ENCODE measurements at regions not wholly inside any gene's neighbourhood (a gene's known extent, or its start where the extent isn't known, plus 50 kb on each side); places are given as distances from the start of the nearest gene placed in this dataset.
A peak's percentile ranks its signal among the peaks of the same experiment; 100 is the strongest.

- peak; percentile 74; the same call in 1 of the 2 replicates for TF ChIP-seq CREM (IDR thresholded peaks at IDR 0.05)
- no peak for TF ChIP-seq CREM (CRISPR knock-in tag; IDR thresholded peaks at IDR 0.05)
- no peak for TF ChIP-seq IRX3 (CRISPR knock-in tag; IDR thresholded peaks at IDR 0.05; ENCODE audit: borderline replicate concordance, low read depth)
- TF ChIP-seq CREB3 (CRISPR knock-in tag; IDR thresholded peaks at IDR 0.05), result no peak
- TF ChIP-seq ZNF563 (CRISPR knock-in tag; IDR thresholded peaks at IDR 0.05), result 0 out of 2 replicates have a peak, but pooled peaks have one; percentile 55
- TF ChIP-seq, protein P1, sequence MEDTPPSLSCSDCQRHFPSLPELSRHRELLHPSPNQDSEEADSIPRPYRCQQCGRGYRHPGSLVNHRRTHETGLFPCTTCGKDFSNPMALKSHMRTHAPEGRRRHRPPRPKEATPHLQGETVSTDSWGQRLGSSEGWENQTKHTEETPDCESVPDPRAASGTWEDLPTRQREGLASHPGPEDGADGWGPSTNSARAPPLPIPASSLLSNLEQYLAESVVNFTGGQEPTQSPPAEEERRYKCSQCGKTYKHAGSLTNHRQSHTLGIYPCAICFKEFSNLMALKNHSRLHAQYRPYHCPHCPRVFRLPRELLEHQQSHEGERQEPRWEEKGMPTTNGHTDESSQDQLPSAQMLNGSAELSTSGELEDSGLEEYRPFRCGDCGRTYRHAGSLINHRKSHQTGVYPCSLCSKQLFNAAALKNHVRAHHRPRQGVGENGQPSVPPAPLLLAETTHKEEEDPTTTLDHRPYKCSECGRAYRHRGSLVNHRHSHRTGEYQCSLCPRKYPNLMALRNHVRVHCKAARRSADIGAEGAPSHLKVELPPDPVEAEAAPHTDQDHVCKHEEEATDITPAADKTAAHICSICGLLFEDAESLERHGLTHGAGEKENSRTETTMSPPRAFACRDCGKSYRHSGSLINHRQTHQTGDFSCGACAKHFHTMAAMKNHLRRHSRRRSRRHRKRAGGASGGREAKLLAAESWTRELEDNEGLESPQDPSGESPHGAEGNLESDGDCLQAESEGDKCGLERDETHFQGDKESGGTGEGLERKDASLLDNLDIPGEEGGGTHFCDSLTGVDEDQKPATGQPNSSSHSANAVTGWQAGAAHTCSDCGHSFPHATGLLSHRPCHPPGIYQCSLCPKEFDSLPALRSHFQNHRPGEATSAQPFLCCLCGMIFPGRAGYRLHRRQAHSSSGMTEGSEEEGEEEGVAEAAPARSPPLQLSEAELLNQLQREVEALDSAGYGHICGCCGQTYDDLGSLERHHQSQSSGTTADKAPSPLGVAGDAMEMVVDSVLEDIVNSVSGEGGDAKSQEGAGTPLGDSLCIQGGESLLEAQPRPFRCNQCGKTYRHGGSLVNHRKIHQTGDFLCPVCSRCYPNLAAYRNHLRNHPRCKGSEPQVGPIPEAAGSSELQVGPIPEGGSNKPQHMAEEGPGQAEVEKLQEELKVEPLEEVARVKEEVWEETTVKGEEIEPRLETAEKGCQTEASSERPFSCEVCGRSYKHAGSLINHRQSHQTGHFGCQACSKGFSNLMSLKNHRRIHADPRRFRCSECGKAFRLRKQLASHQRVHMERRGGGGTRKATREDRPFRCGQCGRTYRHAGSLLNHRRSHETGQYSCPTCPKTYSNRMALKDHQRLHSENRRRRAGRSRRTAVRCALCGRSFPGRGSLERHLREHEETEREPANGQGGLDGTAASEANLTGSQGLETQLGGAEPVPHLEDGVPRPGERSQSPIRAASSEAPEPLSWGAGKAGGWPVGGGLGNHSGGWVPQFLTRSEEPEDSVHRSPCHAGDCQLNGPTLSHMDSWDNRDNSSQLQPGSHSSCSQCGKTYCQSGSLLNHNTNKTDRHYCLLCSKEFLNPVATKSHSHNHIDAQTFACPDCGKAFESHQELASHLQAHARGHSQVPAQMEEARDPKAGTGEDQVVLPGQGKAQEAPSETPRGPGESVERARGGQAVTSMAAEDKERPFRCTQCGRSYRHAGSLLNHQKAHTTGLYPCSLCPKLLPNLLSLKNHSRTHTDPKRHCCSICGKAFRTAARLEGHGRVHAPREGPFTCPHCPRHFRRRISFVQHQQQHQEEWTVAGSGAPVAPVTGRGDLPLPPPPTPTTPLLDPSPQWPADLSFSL (CRISPR knock-in tag; IDR thresholded peaks at IDR 0.05), result peak; percentile 48; the same call in 1 of the 2 replicates
- peak; percentile 67; the same call in 1 of the 2 replicates for TF ChIP-seq IKZF5 (CRISPR knock-in tag; IDR thresholded peaks at IDR 0.05)
- no peak for TF ChIP-seq ZNF333 (CRISPR knock-in tag; IDR thresholded peaks at IDR 0.05; ENCODE audit: borderline replicate concordance)
- TF ChIP-seq, protein P2, sequence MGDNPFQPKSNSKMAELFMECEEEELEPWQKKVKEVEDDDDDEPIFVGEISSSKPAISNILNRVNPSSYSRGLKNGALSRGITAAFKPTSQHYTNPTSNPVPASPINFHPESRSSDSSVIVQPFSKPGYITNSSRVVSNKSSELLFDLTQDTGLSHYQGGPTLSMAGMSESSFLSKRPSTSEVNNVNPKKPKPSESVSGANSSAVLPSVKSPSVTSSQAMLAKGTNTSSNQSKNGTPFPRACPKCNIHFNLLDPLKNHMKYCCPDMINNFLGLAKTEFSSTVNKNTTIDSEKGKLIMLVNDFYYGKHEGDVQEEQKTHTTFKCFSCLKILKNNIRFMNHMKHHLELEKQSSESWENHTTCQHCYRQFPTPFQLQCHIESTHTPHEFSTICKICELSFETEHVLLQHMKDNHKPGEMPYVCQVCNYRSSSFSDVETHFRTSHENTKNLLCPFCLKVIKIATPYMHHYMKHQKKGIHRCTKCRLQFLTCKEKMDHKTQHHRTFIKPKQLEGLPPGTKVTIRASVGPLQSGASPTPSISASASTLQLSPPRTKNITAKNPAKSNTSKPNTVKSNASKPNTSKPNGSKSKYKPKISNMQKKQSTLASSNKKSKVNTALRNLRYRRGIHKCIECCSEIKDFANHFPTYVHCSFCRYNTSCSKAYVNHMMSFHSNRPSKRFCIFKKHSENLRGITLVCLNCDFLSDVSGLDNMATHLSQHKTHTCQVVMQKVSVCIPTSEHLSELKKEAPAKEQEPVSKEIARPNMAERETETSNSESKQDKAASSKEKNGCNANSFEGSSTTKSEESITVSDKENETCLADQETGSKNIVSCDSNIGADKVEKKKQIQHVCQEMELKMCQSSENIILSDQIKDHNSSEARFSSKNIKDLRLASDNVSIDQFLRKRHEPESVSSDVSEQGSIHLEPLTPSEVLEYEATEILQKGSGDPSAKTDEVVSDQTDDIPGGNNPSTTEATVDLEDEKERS (CRISPR knock-in tag; IDR thresholded peaks at IDR 0.05), result no peak
- no peak for TF ChIP-seq ERF (CRISPR knock-in tag; IDR thresholded peaks at IDR 0.05)
- TF ChIP-seq ZNF709 (CRISPR knock-in tag; IDR thresholded peaks at IDR 0.05), result peak; percentile 73; the same call in 1 of the 2 replicates
- 0 out of 2 replicates have a peak, but pooled peaks have one; percentile 40 for TF ChIP-seq TSC22D2 (CRISPR knock-in tag; IDR thresholded peaks at IDR 0.05; ENCODE audit: borderline replicate concordance)
- no peak for TF ChIP-seq ZBTB20 (CRISPR knock-in tag; IDR thresholded peaks at IDR 0.05; ENCODE audit: borderline replicate concordance, low read depth)
- no peak for TF ChIP-seq FOXM1 (CRISPR knock-in tag; IDR thresholded peaks at IDR 0.05)
- TF ChIP-seq PHF21A (CRISPR knock-in tag; IDR thresholded peaks at IDR 0.05), result peak; percentile 67; the same call in 1 of the 2 replicates
- no peak for TF ChIP-seq ZIK1 (CRISPR knock-in tag; IDR thresholded peaks at IDR 0.05; ENCODE audit: borderline replicate concordance, low read depth)
These were observed 124.4 kb upstream of the RNF32 start (continued) for GRCh38 chr7:156515911-156516790.

All from HepG2 (cell line).